Activated CD4-positive, alpha-beta T cell treated with anti-CD3 and anti-CD28 coated beads, Interleukin-2, amount 50 U/mL, for 24 hours (primary cell): ENCODE measurements at regions not wholly inside any gene's neighbourhood (a gene's known extent, or its start where the extent isn't known, plus 50 kb on each side); places are given as distances from the start of the nearest gene placed in this dataset.
"Not testable (repeated sequence)": the region's sequence is repeated elsewhere in the genome, so short reads cannot be mapped to it uniquely, and the experiment has no call there.

Experiments
- DNase-seq, 2 donors: peaks; one replicate each; pipeline ENCODE4 v3.0.0-alpha.2; 2020; ENCODE audit warnings: low read depth in 1 of 2, low spot score in 1 of 2

- no peak for DNase-seq
Observed at GRCh38 chr10:124170631-124171030, 77.2 kb upstream of the CHST15 start.

- no peak for DNase-seq
Observed at GRCh38 chr10:124168991-124169802, 75.8 kb upstream of the CHST15 start.

- no peak for DNase-seq
Observed at GRCh38 chr10:124168581-124168980, 75.2 kb upstream of the CHST15 start.

- DNase-seq: not testable (repeated sequence)
Observed at GRCh38 chr10:124167925-124168324, 74.5 kb upstream of the CHST15 start.

- DNase-seq: no peak
Observed at GRCh38 chr10:124166431-124167125, 73.2 kb upstream of the CHST15 start.

GRCh38 chr10:124165827-124166226, 72.4 kb upstream of the CHST15 start:
- DNase-seq: no peak

GRCh38 chr10:124165311-124165710, 71.9 kb upstream of the CHST15 start:
- DNase-seq: no peak

GRCh38 chr10:124164264-124164663, 70.9 kb upstream of the CHST15 start:
- no peak for DNase-seq

GRCh38 chr10:124162774-124163354, 69.5 kb upstream of the CHST15 start:
- no peak for DNase-seq

- no peak for DNase-seq
Observed at GRCh38 chr10:124162136-124162535, 68.7 kb upstream of the CHST15 start.

GRCh38 chr10:124161601-124162000, 68.2 kb upstream of the CHST15 start:
- no peak for DNase-seq

GRCh38 chr10:124160943-124161582, 67.7 kb upstream of the CHST15 start:
- no peak for DNase-seq

GRCh38 chr10:124160176-124160575, 66.8 kb upstream of the CHST15 start:
- no peak for DNase-seq

- DNase-seq: no peak
Observed at GRCh38 chr10:124159153-124159552, 65.8 kb upstream of the CHST15 start.

GRCh38 chr10:124158592-124158991, 65.2 kb upstream of the CHST15 start:
- DNase-seq: no peak

GRCh38 chr10:124157271-124157681, 63.9 kb upstream of the CHST15 start:
- DNase-seq: no peak

GRCh38 chr10:124156524-124157260, 63.3 kb upstream of the CHST15 start:
- DNase-seq: no peak

- no peak for DNase-seq
Observed at GRCh38 chr10:124155781-124156435, 62.5 kb upstream of the CHST15 start.

GRCh38 chr10:124153023-124153826, 59.8 kb upstream of the CHST15 start:
- DNase-seq: peak in 1 of 2 donors; percentile 31
